Activated naive CD8-positive, alpha-beta T cell treated with anti-CD3 and anti-CD28 coated beads, Interleukin-2, amount 50 U/mL, for 24 hours (primary cell): ENCODE measurements at regions not wholly inside any gene's neighbourhood (a gene's known extent, or its start where the extent isn't known, plus 50 kb on each side); places are given as distances from the start of the nearest gene placed in this dataset.

Source experiments
- ATAC-seq: fragments of 150-1000 bp; cut with Tn5 transposase; one replicate; pipeline ENCODE4 v1.10.0; 2021
- DNase-seq: peaks from one replicate; pipeline ENCODE4 v3.0.0; 2021
- H3K27ac Mint-ChIP-seq: one replicate; pipeline ENCODE4 v1.8.0; 2021; ENCODE audit warnings: mild to moderate bottlenecking, mixed read lengths
- H3K27me3 Mint-ChIP-seq: one replicate; pipeline ENCODE4 v1.8.0; 2021; ENCODE audit warnings: mixed read lengths
- H3K36me3 Mint-ChIP-seq: one replicate; pipeline ENCODE4 v1.8.0; 2021; ENCODE audit warnings: low read depth, mixed read lengths
- H3K4me1 Mint-ChIP-seq: one replicate; pipeline ENCODE4 v1.8.0; 2021; ENCODE audit warnings: mixed read lengths
- H3K4me3 Mint-ChIP-seq: one replicate; pipeline ENCODE4 v1.8.0; 2021; ENCODE audit warnings: mild to moderate bottlenecking, moderate library complexity, mixed read lengths
- H3K9me3 Mint-ChIP-seq: one replicate; pipeline ENCODE4 v1.8.0; 2021; ENCODE audit warnings: mixed read lengths

GRCh38 chr15:39304931-39305728 is 275.7 kb upstream of the THBS1 start:
- H3K4me1 Mint-ChIP-seq = no peaks in the 10 kb centered on the region
- H3K4me3 Mint-ChIP-seq = no peak overlapping the region
- ATAC-seq (no peak), DNase-seq (no peak)
- no peak overlapping the region for H3K27ac Mint-ChIP-seq
- H3K36me3 Mint-ChIP-seq = no peaks in the 10 kb centered on the region
- peaks cover 30% of the 10 kb centered on the region for H3K27me3 Mint-ChIP-seq
- peaks cover 6% of the 10 kb centered on the region for H3K9me3 Mint-ChIP-seq

GRCh38 chr15:39310633-39311032 is 270.2 kb upstream of the THBS1 start:
- no peak overlapping the region for H3K4me3 Mint-ChIP-seq
- no peak for DNase-seq
- H3K27ac Mint-ChIP-seq = no peak overlapping the region
- H3K9me3 Mint-ChIP-seq = peaks cover 6% of the 10 kb centered on the region
- ATAC-seq = no peak
- no peaks in the 10 kb centered on the region for H3K36me3 Mint-ChIP-seq
- H3K27me3 Mint-ChIP-seq = peaks cover 16% of the 10 kb centered on the region
- H3K4me1 Mint-ChIP-seq = no peaks in the 10 kb centered on the region

GRCh38 chr15:39312984-39313383 is 267.9 kb upstream of the THBS1 start:
- DNase-seq = no peak
- Mint-ChIP-seq H3K4me1 (no peaks in the 10 kb centered on the region), H3K27me3 (peaks cover 15% of the 10 kb centered on the region)

GRCh38 chr15:39313467-39313866 is 267.4 kb upstream of the THBS1 start:
- Mint-ChIP-seq H3K27me3 (peaks cover 11% of the 10 kb centered on the region), H3K27ac (no peak overlapping the region), H3K4me3 (no peak overlapping the region), H3K4me1 (no peaks in the 10 kb centered on the region), H3K9me3 (no peaks in the 10 kb centered on the region), H3K36me3 (no peaks in the 10 kb centered on the region)
- DNase-seq = no peak
- ATAC-seq = no peak

More at GRCh38 chr15:39312984-39313383, 267.9 kb upstream of the THBS1 start:
- ATAC-seq = no peak
- H3K27ac Mint-ChIP-seq = no peak overlapping the region
- no peaks in the 10 kb centered on the region for H3K9me3 Mint-ChIP-seq
- no peak overlapping the region for H3K4me3 Mint-ChIP-seq
- H3K36me3 Mint-ChIP-seq = no peaks in the 10 kb centered on the region

GRCh38 chr15:39313881-39314280 is 267.0 kb upstream of the THBS1 start:
- Mint-ChIP-seq H3K27me3 (peaks cover 11% of the 10 kb centered on the region), H3K4me3 (no peak overlapping the region), H3K4me1 (no peaks in the 10 kb centered on the region), H3K36me3 (no peaks in the 10 kb centered on the region), H3K27ac (no peak overlapping the region), H3K9me3 (no peaks in the 10 kb centered on the region)
- ATAC-seq = no peak
- DNase-seq = no peak

- H3K27me3 Mint-ChIP-seq = peaks cover 9% of the 10 kb centered on the region
- ATAC-seq = no peak
- no peak for DNase-seq
- no peaks in the 10 kb centered on the region for H3K4me1 Mint-ChIP-seq
- H3K4me3 Mint-ChIP-seq = no peak overlapping the region
- no peaks in the 10 kb centered on the region for H3K36me3 Mint-ChIP-seq
- H3K27ac Mint-ChIP-seq = no peak overlapping the region
- H3K9me3 Mint-ChIP-seq = no peaks in the 10 kb centered on the region
These were observed 265.6 kb upstream of the THBS1 start for GRCh38 chr15:39315206-39315850.

GRCh38 chr15:39317225-39317624 is 263.7 kb upstream of the THBS1 start:
- peaks cover 6% of the 10 kb centered on the region for H3K9me3 Mint-ChIP-seq
- no peak for DNase-seq
- H3K36me3 Mint-ChIP-seq = no peaks in the 10 kb centered on the region
- H3K27me3 Mint-ChIP-seq = peaks cover 8% of the 10 kb centered on the region
- H3K4me3 Mint-ChIP-seq = no peak overlapping the region
- no peak overlapping the region for H3K27ac Mint-ChIP-seq
- ATAC-seq = no peak
- H3K4me1 Mint-ChIP-seq = no peaks in the 10 kb centered on the region

- H3K27ac Mint-ChIP-seq = no peak overlapping the region
- H3K36me3 Mint-ChIP-seq = no peaks in the 10 kb centered on the region
- H3K9me3 Mint-ChIP-seq = peaks cover 6% of the 10 kb centered on the region
- no peaks in the 10 kb centered on the region for H3K4me1 Mint-ChIP-seq
- no peak for ATAC-seq
- DNase-seq = no peak
- no peak overlapping the region for H3K4me3 Mint-ChIP-seq
- H3K27me3 Mint-ChIP-seq = peaks cover 8% of the 10 kb centered on the region
These were observed 262.6 kb upstream of the THBS1 start for GRCh38 chr15:39318231-39318630.

- DNase-seq (no peak), ATAC-seq (no peak)
- no peak overlapping the region for H3K27ac Mint-ChIP-seq
- peaks cover 3% of the 10 kb centered on the region for H3K27me3 Mint-ChIP-seq
- peaks cover 6% of the 10 kb centered on the region for H3K9me3 Mint-ChIP-seq
- no peak overlapping the region for H3K4me3 Mint-ChIP-seq
- no peaks in the 10 kb centered on the region for H3K36me3 Mint-ChIP-seq
- H3K4me1 Mint-ChIP-seq = no peaks in the 10 kb centered on the region
These were observed 260.5 kb upstream of the THBS1 start for GRCh38 chr15:39320355-39320754.

GRCh38 chr15:39320886-39321285 is 260.0 kb upstream of the THBS1 start:
- Mint-ChIP-seq H3K36me3 (no peaks in the 10 kb centered on the region), H3K27me3 (peaks cover 6% of the 10 kb centered on the region), H3K4me1 (no peaks in the 10 kb centered on the region), H3K27ac (no peak overlapping the region), H3K4me3 (no peak overlapping the region), H3K9me3 (peaks cover 6% of the 10 kb centered on the region)
- ATAC-seq = no peak
- no peak for DNase-seq

- H3K36me3 Mint-ChIP-seq = no peaks in the 10 kb centered on the region
- H3K27me3 Mint-ChIP-seq = peaks cover 7% of the 10 kb centered on the region
- peaks cover 6% of the 10 kb centered on the region for H3K9me3 Mint-ChIP-seq
- no peak for ATAC-seq
- no peak overlapping the region for H3K27ac Mint-ChIP-seq
- DNase-seq = no peak
- H3K4me3 Mint-ChIP-seq = no peak overlapping the region
- no peaks in the 10 kb centered on the region for H3K4me1 Mint-ChIP-seq
These were observed 258.9 kb upstream of the THBS1 start for GRCh38 chr15:39321977-39322376.

- ATAC-seq (no peak), DNase-seq (no peak)
- H3K4me1 Mint-ChIP-seq = no peaks in the 10 kb centered on the region
- H3K9me3 Mint-ChIP-seq = peaks cover 6% of the 10 kb centered on the region
- H3K27ac Mint-ChIP-seq = no peak overlapping the region
- no peak overlapping the region for H3K4me3 Mint-ChIP-seq
- no peaks in the 10 kb centered on the region for H3K36me3 Mint-ChIP-seq
- peaks cover 7% of the 10 kb centered on the region for H3K27me3 Mint-ChIP-seq
These were observed 257.7 kb upstream of the THBS1 start for GRCh38 chr15:39323157-39323556.

GRCh38 chr15:39323706-39324105 is 257.2 kb upstream of the THBS1 start:
- ATAC-seq (no peak), DNase-seq (no peak)
- no peak overlapping the region for H3K4me3 Mint-ChIP-seq
- no peaks in the 10 kb centered on the region for H3K36me3 Mint-ChIP-seq
- peaks cover 6% of the 10 kb centered on the region for H3K9me3 Mint-ChIP-seq
- H3K27ac Mint-ChIP-seq = no peak overlapping the region
- peaks cover 9% of the 10 kb centered on the region for H3K27me3 Mint-ChIP-seq
- H3K4me1 Mint-ChIP-seq = no peaks in the 10 kb centered on the region

GRCh38 chr15:39326306-39326975 is 254.4 kb upstream of the THBS1 start:
- DNase-seq (no peak), ATAC-seq (no peak)
- H3K4me1 Mint-ChIP-seq = no peaks in the 10 kb centered on the region
- H3K27ac Mint-ChIP-seq = no peak overlapping the region
- H3K9me3 Mint-ChIP-seq = no peaks in the 10 kb centered on the region
- peaks cover 9% of the 10 kb centered on the region for H3K27me3 Mint-ChIP-seq
- H3K4me3 Mint-ChIP-seq = no peak overlapping the region
- no peaks in the 10 kb centered on the region for H3K36me3 Mint-ChIP-seq
